ENCODE measurements at regions not wholly inside any gene's neighbourhood (a gene's known extent, or its start where the extent isn't known, plus 50 kb on each side); places are given as distances from the start of the nearest gene placed in this dataset.
A peak's percentile ranks its signal among the peaks of the same experiment; 100 is the strongest.
"Not testable (repeated sequence)": the region's sequence is repeated elsewhere in the genome, so short reads cannot be mapped to it uniquely, and the experiment has no call there.

DNA sequence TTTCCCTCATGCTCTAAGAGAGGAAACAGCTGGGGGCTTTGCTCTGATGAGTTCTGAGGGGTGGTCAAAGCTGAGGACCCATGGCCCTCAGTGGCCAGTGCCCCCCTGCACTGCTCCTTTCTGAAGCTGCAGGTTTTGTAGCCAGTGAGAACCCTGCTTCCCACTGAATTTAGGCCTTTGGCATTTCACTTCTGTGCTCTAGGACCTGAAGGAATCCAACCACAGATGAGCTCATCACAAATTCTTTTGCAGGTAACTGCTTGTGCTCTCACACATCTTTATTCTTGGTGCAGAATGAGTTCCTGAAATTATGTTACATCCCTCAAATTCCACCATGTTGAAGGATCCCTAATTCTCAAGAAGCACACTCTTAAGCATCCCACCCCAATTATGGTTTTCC, 248.7 kb upstream of the IRF2BP2 start:
- no peak for DNase-seq

DNA sequence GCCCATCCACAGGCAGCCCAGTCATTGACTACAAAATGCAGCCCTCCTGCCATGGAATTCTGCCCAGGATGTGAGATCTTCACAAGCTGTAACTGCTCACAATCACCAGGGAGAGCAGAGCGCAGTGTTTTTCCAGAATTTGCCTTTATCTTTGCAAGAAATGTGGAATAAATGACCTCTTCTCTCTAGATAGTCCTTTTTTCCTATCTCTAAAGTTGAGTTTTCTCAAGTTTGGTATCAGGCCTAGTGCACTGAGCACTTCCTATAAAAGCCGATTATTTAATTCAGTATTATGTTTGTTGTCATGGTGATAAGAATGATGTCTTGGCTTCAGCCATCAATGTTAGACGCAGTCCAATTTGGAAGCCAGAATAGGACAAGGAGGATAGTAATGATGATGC, 246.9 kb upstream of the IRF2BP2 start:
- peak; percentile 69 for DNase-seq

DNA sequence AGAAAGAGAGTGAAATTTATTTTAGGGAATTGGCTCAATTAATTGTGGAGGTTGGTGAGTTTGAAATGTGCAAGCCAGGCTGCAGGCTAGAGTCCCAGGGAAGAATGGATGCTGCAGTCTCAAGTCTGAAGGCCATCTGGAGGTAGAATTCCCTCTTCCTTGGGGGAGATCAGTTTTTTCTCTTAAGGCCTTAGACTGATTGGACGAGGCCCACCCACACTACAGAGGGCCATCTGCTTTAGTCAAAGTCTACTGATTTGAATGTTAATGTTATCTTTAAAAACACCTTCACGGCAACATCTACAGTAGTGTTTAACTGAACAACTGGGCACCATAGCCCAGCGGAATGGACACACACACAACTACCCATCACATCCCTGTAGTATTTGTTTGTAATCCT, 245.9 kb upstream of the IRF2BP2 start:
- DNase-seq: peak; percentile 0

DNA sequence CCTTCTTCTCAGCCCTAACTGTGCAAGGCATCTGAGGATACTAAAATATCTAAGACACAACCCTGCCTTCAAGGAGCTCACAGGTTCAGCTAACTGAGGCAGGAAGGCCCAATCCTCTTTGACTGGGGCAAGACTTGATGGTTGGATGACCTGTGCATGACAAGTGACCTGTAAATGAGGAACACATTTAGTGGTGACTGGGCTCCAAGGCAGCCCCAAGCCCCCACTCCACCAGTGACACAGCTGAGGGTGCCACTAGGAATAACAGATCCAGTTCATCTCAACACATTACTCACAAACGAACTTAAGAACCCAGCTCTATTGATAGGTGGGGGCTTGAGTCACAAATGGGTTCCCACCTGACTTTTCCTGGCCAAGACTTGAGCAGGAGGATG, 244.7 kb upstream of the IRF2BP2 start:
- no peak for DNase-seq

DNA sequence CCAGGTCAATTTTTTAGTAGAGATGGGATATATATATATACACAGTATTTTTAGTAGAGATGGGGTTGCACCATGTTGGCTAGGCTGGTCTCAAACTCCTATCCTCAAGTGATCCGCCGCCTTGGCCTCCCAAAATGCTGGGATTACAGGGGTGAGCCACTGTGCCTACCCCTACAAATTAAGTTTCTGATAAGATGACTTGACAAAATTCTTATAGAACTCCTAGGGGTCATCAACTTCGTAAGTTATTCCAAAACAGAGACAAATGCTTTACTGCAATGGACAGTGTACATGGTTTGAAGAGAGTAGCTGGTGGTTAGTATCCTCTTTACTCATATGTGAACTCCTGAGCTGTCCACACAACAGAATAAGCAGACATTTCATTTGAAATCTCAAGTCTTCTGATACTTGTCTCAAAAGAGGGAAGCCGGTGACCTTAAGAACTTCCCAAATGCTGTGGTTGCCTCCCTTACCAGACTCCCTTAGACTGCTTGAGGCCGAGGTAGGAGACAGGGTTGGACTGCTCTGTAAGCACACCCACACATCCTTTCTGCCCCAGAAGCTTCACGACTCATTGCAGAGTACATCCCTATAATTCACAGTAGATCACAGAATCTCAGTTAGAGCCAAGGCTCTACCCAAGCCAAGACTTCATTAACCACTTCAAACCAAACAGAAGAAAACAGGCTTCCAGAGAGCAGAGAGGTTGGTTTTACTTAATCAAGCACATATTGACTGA, 244.1 kb upstream of the IRF2BP2 start:
- no peak for DNase-seq

DNA sequence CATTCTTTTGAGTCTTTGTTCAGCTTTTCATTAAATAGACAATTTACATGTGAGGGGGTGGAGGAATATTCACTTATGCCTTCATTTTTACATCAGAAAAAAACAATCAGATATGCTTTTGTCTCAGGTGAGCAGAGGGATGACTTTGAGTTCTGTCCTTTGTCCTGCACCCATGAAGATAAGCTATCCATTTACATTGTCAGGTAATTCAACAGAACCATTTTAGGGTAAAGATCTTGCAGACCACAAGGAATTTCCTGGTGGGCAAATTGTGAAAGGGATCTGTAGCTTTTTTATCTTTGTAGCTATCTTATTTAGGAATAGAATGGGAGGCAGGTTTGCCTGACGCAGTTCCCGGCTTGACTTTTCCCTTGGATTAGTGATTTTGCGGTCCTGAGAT, 242.7 kb upstream of the IRF2BP2 start:
- DNase-seq: no peak

DNA sequence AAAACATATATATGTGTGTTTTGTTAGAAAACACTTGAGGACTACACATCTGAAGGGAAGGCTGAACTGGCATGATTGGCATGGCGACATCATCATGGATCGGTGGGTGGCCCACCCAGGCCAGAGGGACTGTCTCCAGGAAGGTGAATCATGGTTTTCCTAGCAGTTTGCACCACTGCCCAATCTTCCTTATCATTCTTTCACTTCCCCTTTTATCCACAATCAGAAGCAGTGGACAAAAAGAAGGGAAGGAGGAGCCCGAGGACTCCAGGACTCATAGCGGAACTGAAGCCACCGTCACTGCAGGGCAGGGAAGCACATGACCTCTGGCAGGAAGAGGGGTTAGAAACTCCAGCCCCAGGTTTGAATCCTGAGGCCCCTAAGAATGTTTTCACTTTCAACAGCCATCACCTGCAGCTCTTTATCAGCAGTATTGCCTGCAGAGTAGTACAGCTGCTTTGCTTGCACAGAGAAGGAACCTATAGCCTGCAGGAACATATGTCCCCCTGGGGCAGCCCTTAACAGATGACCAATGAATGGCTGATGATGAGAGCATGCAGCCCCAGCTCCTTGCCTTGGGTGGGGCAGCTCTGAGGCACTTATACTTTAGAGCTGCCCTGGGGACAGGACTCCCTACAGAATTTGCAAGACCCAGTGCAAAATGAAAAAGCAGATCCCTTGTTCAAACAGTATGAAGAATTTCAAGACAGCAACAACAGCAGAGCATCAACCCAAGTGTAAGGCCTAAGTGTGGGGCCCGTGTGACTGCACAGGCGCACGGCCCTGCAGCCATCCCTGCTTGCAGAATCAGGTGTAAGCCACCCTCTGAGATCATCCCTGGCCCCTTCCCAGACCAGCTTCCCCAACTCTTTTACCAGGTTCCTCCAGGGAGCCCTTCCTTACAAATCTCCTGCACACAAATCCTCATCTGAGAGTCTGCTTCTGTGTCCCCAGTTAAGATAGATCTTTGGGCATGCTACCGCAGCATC, 241.8 kb upstream of the IRF2BP2 start:
- DNase-seq: no peak

DNA sequence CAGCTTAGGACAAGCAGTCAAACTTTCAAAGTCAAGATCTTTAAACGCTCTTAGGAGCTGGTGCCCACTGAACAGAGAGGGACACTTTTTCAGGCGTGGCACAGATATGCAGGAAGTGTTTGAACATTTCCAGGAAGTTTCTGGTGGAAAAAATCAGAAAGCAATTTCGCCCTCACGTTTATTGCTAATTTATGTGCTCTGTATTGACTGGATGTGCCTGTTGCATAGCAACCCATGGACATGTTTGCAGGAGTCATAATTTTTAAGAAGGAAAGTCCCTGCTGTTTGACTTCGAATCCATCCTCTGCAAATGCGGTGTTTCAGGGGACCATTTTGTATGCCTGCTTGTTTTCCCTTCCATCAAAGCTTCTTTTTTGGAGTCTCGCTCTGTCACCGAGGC, 239.9 kb upstream of the IRF2BP2 start:
- DNase-seq: no peak

DNA sequence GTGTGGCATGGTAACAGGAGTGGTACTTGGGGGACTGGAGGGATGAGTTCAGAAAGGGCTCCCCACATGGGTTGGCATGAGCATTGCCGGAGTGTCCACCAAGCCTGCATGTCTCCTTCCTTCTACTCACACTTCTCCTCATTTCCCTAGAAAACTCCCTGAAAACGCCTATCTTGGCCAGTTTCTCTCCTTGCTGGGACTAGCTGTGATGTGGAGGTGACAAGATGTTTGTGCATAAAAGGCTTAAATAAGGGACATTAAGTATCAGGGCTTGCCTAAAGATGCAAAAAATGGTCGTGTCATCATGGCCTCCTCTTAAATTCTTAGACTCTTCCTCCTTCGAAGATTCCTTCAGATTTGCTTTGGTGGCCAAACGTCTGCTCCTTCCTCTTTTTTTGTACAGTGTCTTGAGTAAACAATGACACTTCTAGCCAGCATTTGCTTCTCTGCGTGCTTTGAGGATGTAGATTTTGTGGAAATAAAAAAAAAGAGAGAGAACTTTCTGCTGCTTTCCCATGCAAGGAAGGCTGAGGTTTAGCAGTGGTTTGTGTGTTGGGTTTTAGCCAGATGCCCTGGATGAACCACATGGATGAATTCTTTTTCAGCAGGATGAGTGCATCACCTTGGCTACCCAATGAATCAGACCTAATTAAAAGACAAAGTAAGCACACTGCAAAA, 239.1 kb upstream of the IRF2BP2 start:
- peak; percentile 10 for DNase-seq

DNA sequence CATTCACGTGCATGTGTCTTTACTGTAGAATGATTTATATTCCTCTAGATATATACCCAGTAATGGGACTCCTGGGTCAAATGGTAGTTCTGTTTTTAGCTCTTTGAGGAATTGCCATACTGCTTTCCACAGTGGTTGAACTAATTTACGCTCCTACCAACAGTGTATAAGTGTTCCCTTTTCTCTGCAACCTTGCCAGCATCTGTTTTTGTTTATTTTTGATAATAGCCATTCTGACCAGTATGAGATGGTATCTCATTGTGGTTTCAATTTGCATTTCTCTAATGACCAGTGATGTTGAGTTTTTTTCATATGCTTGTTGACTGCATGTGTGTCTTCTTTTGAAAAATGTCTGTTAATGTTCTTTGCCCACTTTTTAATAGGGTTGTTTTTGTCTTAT, 236.8 kb upstream of the IRF2BP2 start:
- not testable (repeated sequence) for DNase-seq

DNA sequence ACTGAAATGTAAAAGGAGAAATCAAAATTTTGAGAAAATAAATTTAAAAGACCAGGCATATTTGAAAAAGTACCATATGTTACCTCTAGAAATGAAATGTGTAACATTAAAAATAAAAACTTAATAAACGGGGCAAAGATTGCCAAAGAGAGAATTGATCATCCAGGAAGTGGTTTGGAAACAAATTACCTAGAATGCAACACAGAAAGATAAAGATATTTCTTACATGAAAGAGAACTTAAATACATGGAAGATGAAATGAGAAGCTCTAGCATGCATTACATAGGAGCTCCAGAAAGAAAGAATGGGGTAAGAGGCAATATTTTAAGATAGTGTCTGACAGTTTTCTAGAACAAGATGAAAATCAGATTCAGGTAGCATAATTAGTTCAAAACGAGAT, 235.9 kb upstream of the IRF2BP2 start:
- no peak for DNase-seq

DNA sequence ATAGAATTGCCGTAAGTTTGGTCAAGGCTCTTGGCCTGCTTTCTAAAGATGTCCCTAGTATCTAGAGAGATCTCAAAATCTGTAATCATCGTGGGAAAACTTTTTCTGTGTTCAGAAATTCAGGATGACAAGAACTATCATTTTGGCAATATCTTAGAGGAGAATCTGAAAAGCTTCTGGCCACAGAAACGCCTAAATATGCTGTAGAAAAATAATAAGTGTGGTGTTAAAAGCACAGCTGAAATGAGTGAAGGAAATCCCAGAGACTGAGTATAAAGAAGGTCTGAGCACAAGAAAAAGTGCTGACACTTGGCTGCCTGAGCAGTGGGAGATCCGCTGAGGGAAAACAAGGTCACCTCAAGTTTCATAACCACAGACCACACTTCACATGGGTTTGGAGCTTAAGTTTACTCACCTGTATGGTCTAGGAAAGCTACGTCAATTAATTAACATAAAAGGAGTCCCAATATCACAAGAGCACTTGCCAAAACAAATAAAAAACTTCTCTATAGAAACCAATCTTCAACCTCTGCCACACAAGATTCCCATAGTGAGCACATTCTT, 235.2 kb upstream of the IRF2BP2 start:
- no peak for DNase-seq

DNA sequence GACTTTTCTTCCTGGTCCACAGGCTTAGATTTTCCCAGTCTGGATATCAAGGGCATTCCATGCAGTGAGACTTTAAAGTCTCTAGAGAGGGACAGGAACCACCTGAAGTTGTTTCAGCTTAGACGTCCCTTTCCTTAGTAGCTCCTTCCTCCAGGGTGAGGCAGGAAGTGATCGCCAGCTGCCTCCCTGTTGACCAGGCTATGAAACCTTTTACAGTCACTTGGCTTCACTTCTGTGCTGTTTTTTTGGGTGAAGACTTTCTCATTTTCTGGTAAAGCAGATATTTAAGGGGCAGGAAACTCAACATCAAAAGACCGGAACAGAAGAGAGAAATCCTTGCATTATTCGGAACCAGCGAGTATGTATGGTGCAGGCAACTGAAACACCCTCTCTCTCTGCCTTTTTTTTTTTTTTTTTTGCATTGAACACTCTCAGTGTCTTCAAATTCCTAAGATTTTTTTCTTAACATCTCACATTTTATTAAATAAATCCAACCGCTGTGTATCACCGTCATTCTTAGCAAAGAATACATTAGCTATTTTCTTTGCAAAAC, 234.6 kb upstream of the IRF2BP2 start:
- no peak for DNase-seq

DNA sequence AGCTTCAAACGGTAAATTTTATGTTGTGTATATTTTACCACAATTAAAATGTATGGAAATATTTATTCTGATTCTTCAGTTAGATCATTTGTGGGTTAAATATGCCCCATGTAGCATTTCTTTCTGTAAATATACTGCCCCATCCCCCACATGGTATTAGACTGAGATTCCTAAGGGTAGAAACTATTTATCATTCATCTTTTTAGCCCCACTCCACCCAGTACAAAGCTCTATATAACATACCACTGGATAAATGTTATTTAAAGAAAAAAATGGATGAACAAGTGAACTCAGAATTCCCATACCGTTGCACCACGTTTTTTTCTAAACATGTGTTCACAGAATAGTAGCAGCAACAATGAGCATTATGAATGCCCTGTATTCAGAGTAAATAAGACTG, 234.0 kb upstream of the IRF2BP2 start:
- DNase-seq: no peak

DNA sequence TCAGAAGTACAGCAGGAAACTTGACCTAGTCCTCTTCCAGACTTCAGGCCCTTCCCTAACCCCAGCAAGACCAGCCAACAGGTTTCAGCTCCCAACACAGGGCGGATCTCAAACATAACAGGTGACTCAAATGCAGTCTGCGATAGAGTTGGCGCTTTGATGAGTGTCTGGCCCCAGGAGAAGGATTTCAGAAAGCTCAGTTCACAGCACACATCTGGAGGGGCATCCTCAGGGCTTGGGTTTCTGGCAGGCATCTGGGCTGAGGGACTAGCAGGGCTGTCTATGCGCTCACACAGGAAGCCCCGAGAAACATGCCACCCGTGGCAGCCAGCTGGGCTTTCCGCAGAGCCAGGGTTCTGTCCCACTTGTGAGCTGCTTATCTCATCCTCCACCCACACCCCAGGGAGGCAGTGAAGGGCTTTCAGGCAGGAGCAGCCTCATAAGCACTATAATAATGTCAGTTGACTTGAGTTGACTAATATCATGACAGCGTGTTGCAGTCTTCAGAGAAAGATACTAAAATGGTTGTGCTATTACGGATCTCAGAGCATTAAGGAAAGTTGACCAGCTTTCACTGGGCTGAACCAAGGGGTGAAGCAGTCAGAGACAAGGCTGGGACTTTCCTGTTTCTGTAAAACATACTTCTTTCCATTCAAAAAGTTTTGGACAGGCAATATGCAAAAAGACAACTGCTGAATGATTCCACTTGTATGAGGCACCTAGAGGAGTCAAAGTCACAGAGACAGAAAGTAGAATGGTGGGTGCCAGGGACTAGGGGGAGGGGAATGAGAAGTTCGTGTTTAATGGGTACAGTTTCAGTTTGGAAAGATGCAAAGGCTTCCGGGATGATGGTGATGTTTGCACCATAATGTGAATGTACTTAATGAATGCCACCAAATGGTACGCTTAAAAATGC, 233.0 kb upstream of the IRF2BP2 start:
- no peak for DNase-seq

DNA sequence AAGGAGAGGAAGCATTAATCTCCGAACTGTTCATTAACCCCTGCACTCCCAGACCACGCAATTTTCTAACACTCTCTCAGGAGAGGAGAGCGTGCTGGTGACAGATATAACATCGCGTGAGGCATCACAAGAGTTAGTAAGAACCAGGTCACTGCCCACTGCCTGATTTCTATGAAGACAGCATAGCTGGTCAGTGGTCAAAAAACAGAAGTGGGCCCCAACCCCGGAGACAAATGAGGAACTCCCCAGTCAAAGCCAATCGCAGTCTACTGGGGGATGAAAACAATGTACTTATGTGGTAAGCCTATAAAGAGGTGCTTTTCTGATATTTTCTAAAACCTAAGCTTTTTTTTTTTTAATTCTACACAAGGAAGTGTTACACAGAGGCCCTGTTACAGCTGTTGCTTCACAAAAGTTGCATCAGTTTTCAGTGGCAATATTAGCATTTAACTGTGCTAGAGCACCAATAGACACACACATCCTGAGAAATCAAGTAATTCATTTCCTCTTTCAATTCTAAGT, 231.8 kb upstream of the IRF2BP2 start:
- DNase-seq: no peak

DNA sequence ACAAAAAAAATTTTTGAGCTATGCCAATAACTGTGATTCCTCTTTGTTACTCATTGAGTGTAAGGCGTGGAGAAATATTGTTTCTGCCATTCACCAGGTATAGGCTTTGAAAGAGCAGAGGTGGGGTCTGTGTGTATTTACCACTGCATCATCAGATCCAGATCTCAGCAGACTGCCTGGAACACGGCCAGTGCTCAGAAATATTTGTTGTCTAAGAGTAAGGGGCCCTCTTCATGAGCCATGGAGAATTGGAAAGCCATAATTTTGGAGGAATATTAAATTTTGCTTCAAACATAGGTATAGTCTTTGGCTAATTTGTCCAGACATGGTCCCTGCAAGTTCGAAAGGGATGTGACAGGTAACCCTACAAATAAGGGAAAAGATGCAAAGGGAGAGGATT, 231.3 kb upstream of the IRF2BP2 start:
- no peak for DNase-seq

DNA sequence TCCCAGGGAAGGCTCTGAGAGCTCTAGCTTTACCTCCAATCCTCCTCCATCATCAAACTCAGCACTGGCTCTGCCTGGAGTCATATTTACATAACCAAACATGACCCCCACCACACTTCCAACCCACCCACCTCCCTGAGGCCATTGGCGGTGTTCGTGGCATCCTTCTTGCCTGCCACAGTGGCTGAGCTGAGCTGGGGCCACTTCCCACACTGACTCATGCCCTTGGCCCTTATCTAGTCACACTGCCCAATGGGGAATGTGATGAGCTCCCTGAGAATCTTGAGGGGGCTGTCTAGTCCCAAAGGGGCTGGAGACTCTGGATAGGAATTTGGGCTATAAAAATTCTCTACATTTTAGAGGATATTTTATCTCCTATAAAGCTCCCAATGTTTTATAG, 230.9 kb upstream of the IRF2BP2 start:
- DNase-seq: no peak

DNA sequence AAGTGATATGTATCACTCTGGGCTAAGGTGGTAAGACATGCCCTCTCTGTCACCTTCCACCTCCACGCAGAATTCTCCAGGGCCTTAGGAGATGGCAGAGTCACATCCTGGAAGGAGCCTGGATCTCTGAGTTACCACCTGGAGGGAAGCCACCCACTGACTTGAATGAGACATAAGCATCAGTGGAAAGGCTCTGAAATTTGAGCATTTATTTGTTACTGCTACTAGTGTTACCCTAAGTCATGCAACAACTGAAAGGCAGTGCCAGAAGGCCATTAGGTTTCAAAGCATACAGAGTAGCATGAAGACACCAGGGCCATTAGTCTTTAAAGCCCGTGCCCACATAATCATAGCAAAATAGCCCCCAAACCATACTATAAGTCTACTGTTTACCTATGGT, 230.3 kb upstream of the IRF2BP2 start:
- no peak for DNase-seq

DNA sequence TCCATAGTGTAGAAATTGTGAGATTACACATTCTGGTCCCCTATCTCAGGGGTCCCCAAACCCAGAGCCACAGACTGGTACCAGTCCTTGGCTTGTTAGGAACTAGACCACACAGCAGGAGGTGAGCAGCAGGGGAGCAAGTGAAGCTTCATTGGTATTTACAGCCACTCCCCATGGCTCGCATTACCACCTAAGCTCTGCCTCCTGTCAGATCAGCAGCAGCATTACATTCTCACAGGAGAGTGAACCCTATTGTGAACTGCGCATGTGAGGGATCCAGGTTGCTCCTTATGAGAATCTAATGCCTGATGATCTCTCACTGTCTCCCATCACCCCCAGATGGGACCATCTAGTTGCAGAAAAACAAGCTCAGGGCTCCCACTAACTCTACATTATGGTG, 229.7 kb upstream of the IRF2BP2 start:
- no peak for DNase-seq

DNA sequence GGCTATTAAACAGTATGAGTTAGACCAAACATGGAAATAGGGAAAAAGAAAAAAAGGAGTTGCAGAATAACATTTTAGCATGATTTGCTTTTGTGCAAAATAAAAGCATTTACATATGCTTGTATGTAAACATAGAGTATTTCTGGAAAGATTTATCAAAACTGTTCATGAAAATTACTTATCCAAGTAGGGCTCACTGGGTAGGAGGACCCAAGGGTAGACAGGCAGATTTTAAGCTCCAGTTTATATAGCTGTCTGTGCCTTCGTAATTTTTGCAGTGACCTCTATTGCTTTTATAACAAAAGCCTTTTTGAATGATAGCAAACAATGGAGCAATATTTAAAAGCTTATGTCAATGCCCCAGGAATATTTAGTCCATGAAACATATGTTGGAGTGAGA, 228.8 kb upstream of the IRF2BP2 start:
- no peak for DNase-seq

DNA sequence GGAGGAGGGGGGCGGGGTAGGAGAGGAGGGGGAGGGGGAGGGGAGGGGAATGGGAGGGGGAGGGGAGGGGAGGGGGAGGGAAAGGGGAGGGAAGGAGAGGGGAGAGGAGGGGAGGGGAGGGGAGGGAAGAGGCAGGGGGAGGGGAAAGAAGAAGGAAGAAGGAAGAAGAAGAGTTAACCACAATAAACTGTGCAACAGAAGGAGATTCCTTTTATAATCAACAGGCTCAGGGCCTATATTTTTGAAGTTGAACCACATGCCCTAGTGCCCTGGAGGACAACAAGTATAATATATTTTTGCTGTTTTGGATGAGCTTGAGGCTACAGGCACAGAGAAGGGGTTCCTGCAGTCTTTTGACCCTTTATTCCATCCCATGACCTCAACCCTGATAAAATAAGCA, 228.2 kb upstream of the IRF2BP2 start:
- no peak for DNase-seq
